CD4-positive, alpha-beta T cell (primary cell): ENCODE measurements at regions not wholly inside any gene's neighbourhood (a gene's known extent, or its start where the extent isn't known, plus 50 kb on each side); places are given as distances from the start of the nearest gene placed in this dataset.

Experiments
- ATAC-seq: fragments of 200-7000 bp; cut with Tn5 transposase; one replicate; pipeline ENCODE4 v1.10.0; 2022; ENCODE audit warnings: mild to moderate bottlenecking; ENCODE audit not compliant: poor library complexity
- CTCF ChIA-PET: fragments of 350-600 bp; sonication (Branson Sonifier 250); formaldehyde crosslinking; loops from one replicate; lab custom pipeline; 2021; ENCODE audit warnings: antibody characterized with exemption, inconsistent platforms; lab: Charles Lee
- POLR2A ChIA-PET: fragments of 350-600 bp; sonication (Branson Sonifier 250); formaldehyde crosslinking; loops from one replicate; lab custom pipeline; 2021; ENCODE audit warnings: antibody characterized with exemption, inconsistent platforms; lab: Charles Lee
- DNase-seq, 14 experiments: peaks; one replicate each; pipeline ENCODE4 v3.0.0-alpha.2; 2013 to 2020; ENCODE audit warnings: mixed read lengths in 2 of 14
- H3K27ac ChIP-seq, 2 donors: one replicate each; pipeline versions ENCODE4 v1.5.1 to v1.7.0; 2013; ENCODE audit warnings: low read length in 2 of 2, low read depth in 1 of 2, mild to moderate bottlenecking in 1 of 2
- H3K27me3 ChIP-seq, 2 experiments: 1 replicate in 1 of 2; 2 replicates in 1 of 2; pipeline versions ENCODE4 v1.6.1 to v1.7.0; 2013; ENCODE audit warnings: low read length in 2 of 2, control low read depth in 1 of 2, mild to moderate bottlenecking in 1 of 2, moderate library complexity in 1 of 2; ENCODE audit not compliant: insufficient read depth in 2 of 2, control insufficient read depth in 1 of 2
- H3K36me3 ChIP-seq: one replicate; pipeline ENCODE4 v1.6.1; 2013; ENCODE audit warnings: low read length, control low read depth; ENCODE audit not compliant: insufficient read depth
- H3K4me1 ChIP-seq: one replicate; pipeline ENCODE4 v1.6.1; 2013; ENCODE audit warnings: low read length, control low read depth; ENCODE audit not compliant: insufficient read depth
- H3K4me3 ChIP-seq: one replicate; pipeline ENCODE4 v1.5.1; 2013; ENCODE audit warnings: mild to moderate bottlenecking, low read length, moderate library complexity
- H3K9me3 ChIP-seq, 2 experiments: 1 replicate in 1 of 2; 2 replicates in 1 of 2; pipeline versions ENCODE4 v1.6.1 to v1.7.0; 2013; ENCODE audit warnings: low read length in 2 of 2, mild to moderate bottlenecking in 2 of 2, control low read depth in 1 of 2, moderate library complexity in 1 of 2; ENCODE audit not compliant: control insufficient read depth in 1 of 2, insufficient read depth in 1 of 2
- H3K27ac Mint-ChIP-seq: one replicate; pipeline ENCODE4 v1.8.0; 2020; ENCODE audit warnings: mixed read lengths
- H3K27me3 Mint-ChIP-seq: one replicate; pipeline ENCODE4 v1.8.0; 2021; ENCODE audit warnings: mixed read lengths
- H3K36me3 Mint-ChIP-seq: one replicate; pipeline ENCODE4 v1.8.0; 2021; ENCODE audit warnings: low read depth, mixed read lengths
- H3K4me1 Mint-ChIP-seq: one replicate; pipeline ENCODE4 v1.8.0; 2021; ENCODE audit warnings: low read depth, mixed read lengths
- H3K4me3 Mint-ChIP-seq: one replicate; pipeline ENCODE4 v1.8.0; 2020; ENCODE audit warnings: mild to moderate bottlenecking, mixed read lengths
- H3K9me3 Mint-ChIP-seq: one replicate; pipeline ENCODE4 v1.8.0; 2020; ENCODE audit warnings: mixed read lengths
- intact Hi-C, 2 experiments: fragments of 100-400 bp; cut with DNase I in 1 of 2; cut with micrococcal nuclease in 1 of 2; formaldehyde crosslinking; loops; one replicate each; pipeline versions ENCODE4 v1.15.1 to v1.9.0; 2023 to 2025; cut with DNase I, micrococcal nuclease
- TF ChIP-seq, protein P1 (sequence below): fragments of 200-600 bp; IDR thresholded peaks from one replicate; pipeline ENCODE4 v1.8.0; 2022; ENCODE audit warnings: antibody characterized with exemption, mild to moderate bottlenecking

DNA sequence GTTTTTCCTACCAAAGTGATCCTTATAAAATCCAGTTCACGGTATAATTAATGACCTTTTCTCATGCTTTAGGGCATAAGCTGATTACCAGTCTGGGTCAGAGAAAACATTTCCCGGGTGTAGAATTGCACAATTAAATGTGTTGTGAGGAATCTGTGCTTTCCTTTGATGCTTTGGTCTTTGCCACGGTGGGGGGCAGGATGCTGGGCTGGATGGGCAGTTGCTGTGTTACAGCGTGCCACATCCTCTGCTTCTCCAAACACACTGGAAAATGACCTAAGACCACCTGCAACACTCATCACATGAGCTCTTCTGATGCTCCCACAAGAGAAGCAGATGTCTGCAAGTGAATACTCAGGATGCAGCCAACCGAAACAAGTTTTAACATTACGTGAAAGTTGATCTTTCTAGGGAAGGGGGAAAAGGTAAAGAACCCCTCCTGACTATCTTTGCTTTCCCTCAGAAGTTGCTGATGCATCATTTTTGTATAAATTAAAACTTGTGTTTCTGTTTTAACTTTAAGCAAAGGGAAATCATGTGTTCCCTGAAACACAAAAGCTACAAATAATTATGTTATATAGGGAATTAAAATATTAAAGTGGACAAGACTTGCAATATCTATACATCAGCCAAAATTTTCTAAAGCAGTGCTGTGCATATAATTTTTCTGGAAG, 515.3 kb upstream of the NR5A2 start:
- Histone ChIP-seq H3K4me3 (no peak overlapping the region), H3K4me1 (no peaks in the 10 kb centered on the region), H3K27ac (no peak overlapping the region), H3K36me3 (no peaks in the 10 kb centered on the region), H3K9me3 (no peaks in the 10 kb centered on the region), H3K27me3 (no peaks in the 10 kb centered on the region)
- Mint-ChIP-seq H3K4me3 (no peak overlapping the region), H3K27me3 (no peaks in the 10 kb centered on the region), H3K9me3 (no peaks in the 10 kb centered on the region), H3K4me1 (no peaks in the 10 kb centered on the region), H3K36me3 (no peaks in the 10 kb centered on the region), H3K27ac (no peak overlapping the region)
- CTCF ChIA-PET = interaction anchor here (0.6 kb wide), 1 partner anchor 16 kb away, joined by 3 read pairs; no protein-coding TSS in a partner anchor
- ATAC-seq (no peak), DNase-seq (no peak)
- POLR2A ChIA-PET = no interaction called here
- TF ChIP-seq, protein P1, sequence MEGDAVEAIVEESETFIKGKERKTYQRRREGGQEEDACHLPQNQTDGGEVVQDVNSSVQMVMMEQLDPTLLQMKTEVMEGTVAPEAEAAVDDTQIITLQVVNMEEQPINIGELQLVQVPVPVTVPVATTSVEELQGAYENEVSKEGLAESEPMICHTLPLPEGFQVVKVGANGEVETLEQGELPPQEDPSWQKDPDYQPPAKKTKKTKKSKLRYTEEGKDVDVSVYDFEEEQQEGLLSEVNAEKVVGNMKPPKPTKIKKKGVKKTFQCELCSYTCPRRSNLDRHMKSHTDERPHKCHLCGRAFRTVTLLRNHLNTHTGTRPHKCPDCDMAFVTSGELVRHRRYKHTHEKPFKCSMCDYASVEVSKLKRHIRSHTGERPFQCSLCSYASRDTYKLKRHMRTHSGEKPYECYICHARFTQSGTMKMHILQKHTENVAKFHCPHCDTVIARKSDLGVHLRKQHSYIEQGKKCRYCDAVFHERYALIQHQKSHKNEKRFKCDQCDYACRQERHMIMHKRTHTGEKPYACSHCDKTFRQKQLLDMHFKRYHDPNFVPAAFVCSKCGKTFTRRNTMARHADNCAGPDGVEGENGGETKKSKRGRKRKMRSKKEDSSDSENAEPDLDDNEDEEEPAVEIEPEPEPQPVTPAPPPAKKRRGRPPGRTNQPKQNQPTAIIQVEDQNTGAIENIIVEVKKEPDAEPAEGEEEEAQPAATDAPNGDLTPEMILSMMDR = no peak
- intact Hi-C loops = no loop called here

GRCh38 chr1:199515261-199515660, 512.2 kb upstream of the NR5A2 start:
- CTCF ChIA-PET = no interaction called here
- Histone ChIP-seq H3K27ac (no peak overlapping the region), H3K9me3 (no peaks in the 10 kb centered on the region), H3K4me3 (no peak overlapping the region), H3K27me3 (no peaks in the 10 kb centered on the region), H3K4me1 (no peaks in the 10 kb centered on the region), H3K36me3 (no peaks in the 10 kb centered on the region)
- Mint-ChIP-seq H3K4me1 (no peaks in the 10 kb centered on the region), H3K36me3 (no peaks in the 10 kb centered on the region), H3K27me3 (no peaks in the 10 kb centered on the region), H3K27ac (no peak overlapping the region), H3K4me3 (no peak overlapping the region), H3K9me3 (no peaks in the 10 kb centered on the region)
- TF ChIP-seq, protein P1 = no peak
- intact Hi-C loops = no loop called here
- no peak for ATAC-seq
- POLR2A ChIA-PET = no interaction called here
- no peak for DNase-seq

DNA sequence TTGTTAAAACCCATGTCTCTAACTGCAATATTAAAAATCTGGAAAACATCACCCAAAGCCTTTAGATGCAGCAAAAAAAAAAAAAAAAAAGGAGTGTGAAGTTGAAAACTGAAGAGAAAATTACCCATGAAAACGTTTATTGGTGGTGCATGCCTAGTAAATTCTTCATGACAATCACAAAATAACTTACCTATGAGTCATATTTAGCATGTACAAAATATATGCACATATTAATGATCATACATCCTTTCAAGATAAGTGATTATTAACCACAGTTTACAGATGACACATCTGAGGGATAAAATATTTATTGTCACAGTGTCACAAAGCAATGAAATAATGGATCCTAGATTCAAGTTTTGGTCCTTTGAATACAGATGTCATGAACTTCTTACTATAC, 505.2 kb upstream of the NR5A2 start:
- H3K27ac Mint-ChIP-seq = no peak overlapping the region
- H3K4me1 Mint-ChIP-seq = no peaks in the 10 kb centered on the region
- H3K9me3 Mint-ChIP-seq = no peaks in the 10 kb centered on the region
- Histone ChIP-seq H3K4me1 (no peaks in the 10 kb centered on the region), H3K36me3 (no peaks in the 10 kb centered on the region), H3K27ac (no peak overlapping the region), H3K27me3 (no peaks in the 10 kb centered on the region), H3K4me3 (no peak overlapping the region), H3K9me3 (no peaks in the 10 kb centered on the region)
- intact Hi-C loops = no loop called here
- TF ChIP-seq, protein P1 = no peak
- H3K36me3 Mint-ChIP-seq = no peaks in the 10 kb centered on the region
- DNase-seq = no peak
- CTCF ChIA-PET = no interaction called here
- no peak overlapping the region for H3K4me3 Mint-ChIP-seq
- no peak for ATAC-seq
- POLR2A ChIA-PET = no interaction called here
- no peaks in the 10 kb centered on the region for H3K27me3 Mint-ChIP-seq
